Ectodermal cell (in vitro differentiated cells): ENCODE measurements at regions not wholly inside any gene's neighbourhood (a gene's known extent, or its start where the extent isn't known, plus 50 kb on each side); places are given as distances from the start of the nearest gene placed in this dataset.

ENCODE experiments used
- H3K27ac ChIP-seq: 2 replicates; pipeline ENCODE4 v1.7.0; 2013; ENCODE audit warnings: mild to moderate bottlenecking, low read depth, low read length; ENCODE audit not compliant: insufficient read depth, poor library complexity, severe bottlenecking
- H3K27me3 ChIP-seq: 2 replicates; pipeline ENCODE4 v1.7.0; 2013; ENCODE audit warnings: mild to moderate bottlenecking, low read length; ENCODE audit not compliant: insufficient read depth, control insufficient read depth, poor library complexity, severe bottlenecking
- H3K36me3 ChIP-seq: one replicate; pipeline ENCODE4 v1.7.0; 2013; ENCODE audit warnings: low read length; ENCODE audit not compliant: control insufficient read depth, insufficient read depth
- H3K4me1 ChIP-seq: one replicate; pipeline ENCODE4 v1.7.0; 2013; ENCODE audit warnings: low read length; ENCODE audit not compliant: control insufficient read depth, insufficient read depth
- H3K4me3 ChIP-seq: 2 replicates; pipeline ENCODE4 v1.7.0; 2013; ENCODE audit warnings: low read depth, low read length, control low read depth; ENCODE audit not compliant: insufficient read depth
- H3K9me3 ChIP-seq: 2 replicates; pipeline ENCODE4 v1.7.0; 2013; ENCODE audit warnings: mild to moderate bottlenecking, low read length, moderate library complexity; ENCODE audit not compliant: control insufficient read depth
- WGBS, 2 experiments: methylation state at CpG; one replicate each; pipeline ENCODE4 v1.1.7; 2013; ENCODE audit warnings: missing lambda C conversion rate in 2 of 2; 5-methylcytosine and 5-hydroxymethylcytosine counted together

DNA sequence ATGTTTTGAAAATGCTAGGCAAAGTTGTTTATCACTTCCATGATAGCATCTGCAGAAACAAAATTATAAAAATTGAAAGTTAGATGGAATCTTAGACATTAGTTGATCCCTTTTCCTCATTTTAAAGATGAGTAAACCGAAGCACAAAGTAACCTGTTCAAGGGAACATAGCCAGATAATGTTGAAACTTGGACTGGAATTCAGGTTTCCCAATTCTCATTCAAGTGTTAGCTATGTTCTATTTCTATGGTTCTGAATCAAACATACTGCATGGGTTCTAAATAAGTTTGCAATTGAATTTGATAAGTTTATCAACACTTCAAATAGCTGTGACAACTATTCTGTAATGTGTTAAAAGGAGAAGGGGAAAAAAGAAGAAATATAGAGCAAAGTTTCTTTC lies 122.4 kb upstream of the SOX5 start:
- no peaks in the 10 kb centered on the region for H3K27me3 ChIP-seq
- peaks cover 14% of the 10 kb centered on the region for H3K4me1 ChIP-seq
- WGBS, 2 experiments, result 100% methylated on average over 1 of the region's 1 CpG
- H3K36me3 ChIP-seq, result no peaks in the 10 kb centered on the region
- H3K4me3 ChIP-seq, result no peak overlapping the region
- H3K9me3 ChIP-seq, result no peaks in the 10 kb centered on the region
- H3K27ac ChIP-seq, result no peak overlapping the region

DNA sequence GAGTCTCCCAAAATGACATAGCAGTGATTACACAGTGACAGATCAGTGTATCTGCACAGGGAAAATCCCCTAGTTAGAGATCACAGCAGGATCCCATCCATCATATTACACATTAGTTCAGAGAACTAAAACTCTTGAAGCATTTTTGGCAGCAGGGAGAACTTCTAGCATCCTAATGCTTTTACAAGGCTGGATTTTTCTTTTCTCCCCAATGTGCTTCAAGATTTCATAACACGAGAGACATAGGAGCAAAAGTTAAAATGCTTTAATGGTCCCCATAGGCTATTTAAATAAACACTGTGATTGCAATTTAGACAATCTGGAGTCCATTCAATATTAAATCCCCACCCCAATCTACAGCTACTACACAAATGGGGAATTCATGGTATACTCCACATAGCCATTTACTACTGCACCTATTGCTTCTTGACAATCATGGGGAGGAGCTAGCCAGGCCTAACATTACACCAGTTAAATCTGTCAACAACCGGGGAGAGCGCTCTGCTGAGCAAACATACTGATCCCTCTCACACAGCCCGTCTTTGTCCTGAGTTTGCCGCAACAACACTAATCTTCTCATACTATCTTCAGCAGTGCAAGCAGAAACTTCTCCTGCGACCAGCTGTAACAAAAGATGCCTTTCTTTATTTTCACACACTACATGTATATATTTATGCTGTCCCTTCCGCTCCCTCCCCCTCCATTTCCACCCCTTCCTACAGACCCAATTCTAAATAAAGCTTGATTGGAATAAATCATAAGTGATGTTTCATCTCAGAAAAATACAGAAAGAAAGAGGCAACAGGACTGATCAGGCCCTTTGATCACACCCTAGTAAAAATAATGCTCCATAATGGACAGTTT lies 120.3 kb upstream of the SOX5 start:
- Histone ChIP-seq H3K36me3 (no peaks in the 10 kb centered on the region), H3K9me3 (no peaks in the 10 kb centered on the region), H3K4me3 (no peak overlapping the region), H3K27ac (peak overlapping the region; percentile 72), H3K4me1 (peaks cover 14% of the 10 kb centered on the region), H3K27me3 (no peaks in the 10 kb centered on the region)
- 42 to 47% methylated on average over 7 of the region's 7 CpGs for WGBS, 2 experiments

DNA sequence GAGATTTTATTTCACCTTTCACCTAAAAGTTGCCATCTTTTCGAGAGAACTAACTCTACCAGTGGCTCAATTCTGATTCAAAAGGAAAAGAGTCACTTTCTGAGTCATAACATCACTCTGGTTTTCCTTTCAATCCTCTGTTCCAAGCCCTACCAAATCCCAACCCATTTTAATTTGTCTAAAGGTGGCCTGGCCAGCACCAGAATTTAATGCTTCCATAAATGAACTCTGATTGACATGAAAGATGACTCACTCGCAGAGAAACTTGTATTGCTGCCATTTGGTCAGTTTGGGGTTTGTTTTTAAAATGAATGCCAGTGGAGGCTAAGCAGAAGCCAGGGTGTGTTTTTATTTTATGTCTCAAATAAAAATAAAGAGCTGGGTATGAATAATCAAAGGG lies 117.4 kb upstream of the SOX5 start:
- Histone ChIP-seq H3K27me3 (no peaks in the 10 kb centered on the region), H3K4me1 (peaks cover 14% of the 10 kb centered on the region), H3K4me3 (no peak overlapping the region), H3K27ac (no peak overlapping the region), H3K9me3 (no peaks in the 10 kb centered on the region), H3K36me3 (no peaks in the 10 kb centered on the region)
- 93 to 95% methylated on average over 2 of the region's 2 CpGs for WGBS, 2 experiments

DNA sequence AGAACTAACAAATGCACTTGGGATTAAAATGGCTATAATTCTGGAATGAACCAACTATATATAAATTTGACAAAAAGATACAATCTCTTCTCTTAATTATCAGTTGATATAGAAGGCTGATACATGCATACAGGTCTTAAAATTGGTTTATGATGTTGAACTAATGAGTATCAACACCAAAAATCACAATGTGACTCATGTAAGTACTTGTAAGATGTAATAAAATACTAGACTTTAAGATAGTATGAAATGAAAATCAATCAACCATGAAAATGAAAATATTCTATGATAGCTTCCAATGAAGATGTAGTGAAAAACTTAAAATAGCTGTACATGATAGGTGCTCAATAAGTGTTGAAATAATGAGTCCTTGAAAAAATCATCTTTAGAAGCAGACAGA lies 116.6 kb upstream of the SOX5 start:
- Histone ChIP-seq H3K27me3 (no peaks in the 10 kb centered on the region), H3K9me3 (no peaks in the 10 kb centered on the region), H3K27ac (no peak overlapping the region), H3K4me3 (no peak overlapping the region), H3K4me1 (peaks cover 14% of the 10 kb centered on the region), H3K36me3 (no peaks in the 10 kb centered on the region)

DNA sequence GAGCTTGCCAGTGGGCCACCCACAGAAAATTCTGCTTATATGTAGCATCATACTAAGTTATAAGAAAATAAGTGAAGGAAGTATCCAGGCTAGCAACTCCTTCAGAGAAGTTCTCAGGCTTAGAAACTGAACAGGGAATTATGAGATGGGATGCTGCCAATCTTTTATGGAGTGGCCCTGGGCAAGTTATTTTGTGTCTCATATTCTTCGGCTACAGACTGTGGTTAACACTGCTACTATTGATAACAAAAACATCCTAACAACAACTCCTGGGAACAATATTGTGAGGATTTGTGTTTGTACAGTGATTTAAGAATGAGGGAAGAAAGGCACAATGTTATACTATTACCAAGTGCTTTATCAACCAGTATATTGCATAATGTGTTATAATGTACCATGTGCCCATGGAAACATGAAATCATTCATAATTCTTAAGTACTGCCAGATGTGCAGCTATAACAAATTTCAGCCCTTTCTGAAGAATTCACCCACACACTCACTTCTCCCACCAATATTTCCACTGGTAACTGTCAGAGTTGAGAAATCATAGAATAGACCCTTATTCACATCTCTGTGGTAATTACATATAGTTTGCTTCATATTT lies 113.3 kb upstream of the SOX5 start:
- H3K36me3 ChIP-seq, result no peaks in the 10 kb centered on the region

DNA sequence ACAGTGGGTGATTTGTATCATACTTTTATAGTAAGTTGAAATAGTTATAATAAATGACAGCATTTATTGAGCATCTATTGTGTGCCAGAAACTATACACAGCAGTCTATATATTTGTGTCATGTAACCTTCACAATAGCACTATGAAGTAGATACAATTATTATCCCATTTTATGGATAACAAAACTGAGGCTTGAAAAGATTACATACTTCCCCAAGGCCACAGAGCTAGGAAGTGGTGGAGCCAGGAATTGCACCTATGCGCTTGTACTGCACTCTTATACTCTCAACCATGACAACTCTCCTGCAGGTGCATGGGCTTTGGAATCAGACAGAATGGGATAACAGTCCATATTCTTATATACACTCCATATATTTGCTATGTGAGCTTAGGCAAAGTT lies 110.6 kb upstream of the SOX5 start:
- no peaks in the 10 kb centered on the region for H3K4me1 ChIP-seq
- no peak overlapping the region for H3K27ac ChIP-seq
- no peaks in the 10 kb centered on the region for H3K9me3 ChIP-seq
- 93 to 100% methylated on average over 1 of the region's 1 CpG for WGBS, 2 experiments
- H3K27me3 ChIP-seq, result no peaks in the 10 kb centered on the region
- no peaks in the 10 kb centered on the region for H3K36me3 ChIP-seq
- no peak overlapping the region for H3K4me3 ChIP-seq

More for the DNA sequence above, 113.3 kb upstream of the SOX5 start:
- H3K4me1 ChIP-seq, result no peaks in the 10 kb centered on the region
- WGBS, 2 experiments, result 100% methylated on average over 1 of the region's 1 CpG; no CpG with 5 or more reads in 1 of the 2 experiments
- H3K9me3 ChIP-seq, result no peaks in the 10 kb centered on the region
- H3K27me3 ChIP-seq, result no peaks in the 10 kb centered on the region
- no peak overlapping the region for H3K4me3 ChIP-seq
- H3K27ac ChIP-seq, result no peak overlapping the region

DNA sequence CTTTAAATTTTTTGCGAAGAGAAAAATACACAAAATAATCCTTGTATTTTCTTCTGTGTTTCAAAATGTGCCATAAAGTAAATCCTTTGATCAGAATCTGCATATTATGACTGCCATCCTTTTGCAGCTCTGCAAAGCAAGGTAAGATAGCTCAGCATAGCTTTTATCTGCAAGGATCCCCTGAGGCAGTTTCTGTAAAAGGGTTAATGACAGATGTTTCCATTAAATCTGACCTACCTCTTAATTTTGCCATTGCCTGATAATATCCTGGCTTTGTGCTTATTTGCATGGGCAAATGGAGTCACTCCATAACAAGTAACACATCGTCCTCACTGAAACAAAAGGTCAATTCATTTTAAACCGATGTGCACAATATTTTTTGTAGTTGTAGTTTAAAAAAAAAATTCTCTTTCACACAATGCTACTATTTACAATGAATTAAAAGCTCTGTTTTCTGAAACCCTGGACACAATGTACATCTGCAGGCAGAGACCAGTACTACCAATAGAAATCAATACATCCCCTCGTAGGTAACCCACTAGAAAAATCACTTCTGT lies 108.5 kb upstream of the SOX5 start:
- no peak overlapping the region for H3K27ac ChIP-seq
- no peaks in the 10 kb centered on the region for H3K9me3 ChIP-seq
- no peak overlapping the region for H3K4me3 ChIP-seq
- no peaks in the 10 kb centered on the region for H3K27me3 ChIP-seq
- no peaks in the 10 kb centered on the region for H3K36me3 ChIP-seq
- 97% methylated on average over 2 to 4 of the region's 4 CpGs for WGBS, 2 experiments
- no peaks in the 10 kb centered on the region for H3K4me1 ChIP-seq

DNA sequence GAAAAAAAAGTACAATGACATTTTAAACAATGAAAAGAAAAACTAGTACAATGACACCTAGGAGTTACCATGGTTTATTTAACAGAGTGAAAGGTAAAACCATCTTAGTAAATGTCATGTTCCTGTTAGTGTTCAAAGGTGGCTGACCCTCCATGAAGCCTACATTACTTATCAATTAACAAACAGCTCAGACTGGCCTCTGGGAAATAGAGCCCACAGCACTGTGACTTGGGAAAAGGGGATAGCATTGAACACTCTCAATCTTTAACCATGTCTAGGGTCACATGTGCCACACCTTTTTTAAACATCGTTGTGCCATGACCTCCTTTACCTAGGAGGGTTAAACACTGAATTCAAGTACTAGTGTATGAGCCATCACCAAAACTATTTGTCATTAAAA lies 106.3 kb upstream of the SOX5 start:
- 90 to 100% methylated on average over 1 of the region's 1 CpG for WGBS, 2 experiments
- Histone ChIP-seq H3K27me3 (no peaks in the 10 kb centered on the region), H3K9me3 (no peaks in the 10 kb centered on the region)

DNA sequence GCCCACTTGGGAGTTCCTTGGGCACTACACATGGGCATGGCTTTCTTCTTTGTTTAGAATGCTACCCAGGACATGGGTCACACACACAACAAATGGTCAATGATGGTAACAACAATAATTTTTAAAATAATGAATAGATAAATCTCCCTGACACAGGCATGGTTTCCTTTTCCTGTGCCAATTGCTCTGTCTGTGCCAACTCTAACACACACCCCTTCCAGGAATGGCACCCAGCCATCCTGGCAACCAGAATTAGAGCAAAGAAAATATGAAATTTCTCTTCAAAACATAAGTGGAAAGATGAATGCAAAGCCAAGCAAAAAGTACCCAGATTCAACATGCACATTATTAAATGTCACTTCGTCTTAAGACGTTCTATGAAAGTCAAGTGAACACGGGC lies 104.9 kb upstream of the SOX5 start:
- Histone ChIP-seq H3K36me3 (no peaks in the 10 kb centered on the region), H3K27ac (no peak overlapping the region)

More for the DNA sequence above, 106.3 kb upstream of the SOX5 start:
- no peaks in the 10 kb centered on the region for H3K4me1 ChIP-seq
- H3K4me3 ChIP-seq, result no peak overlapping the region
- H3K27ac ChIP-seq, result no peak overlapping the region
- no peaks in the 10 kb centered on the region for H3K36me3 ChIP-seq

DNA sequence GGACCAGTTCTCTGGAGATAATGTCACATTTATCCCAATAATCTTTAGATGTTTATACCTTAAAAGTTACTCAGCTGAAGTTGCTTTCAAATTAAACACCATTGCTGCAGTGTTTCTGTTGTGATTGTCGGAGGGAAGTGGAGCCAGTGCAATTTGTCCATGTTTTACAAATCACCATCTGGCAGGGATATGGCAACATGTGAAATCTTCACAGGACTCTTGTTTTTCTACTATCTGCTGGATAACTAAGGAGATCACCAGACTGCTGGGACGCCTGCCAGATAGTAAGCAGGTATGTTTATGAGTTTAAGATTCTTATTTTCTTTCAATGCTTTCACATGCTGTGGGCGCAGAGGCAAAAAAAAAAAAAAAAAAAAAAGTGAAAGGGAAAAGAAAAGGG lies 100.3 kb upstream of the SOX5 start:
- 90 to 93% methylated on average over 3 of the region's 3 CpGs for WGBS, 2 experiments
- H3K9me3 ChIP-seq, result no peaks in the 10 kb centered on the region
- no peak overlapping the region for H3K27ac ChIP-seq
- no peaks in the 10 kb centered on the region for H3K4me1 ChIP-seq
- H3K36me3 ChIP-seq, result no peaks in the 10 kb centered on the region
- H3K27me3 ChIP-seq, result no peaks in the 10 kb centered on the region
- no peak overlapping the region for H3K4me3 ChIP-seq

More for the DNA sequence above, 104.9 kb upstream of the SOX5 start:
- Histone ChIP-seq H3K4me1 (no peaks in the 10 kb centered on the region), H3K9me3 (no peaks in the 10 kb centered on the region), H3K27me3 (no peaks in the 10 kb centered on the region), H3K4me3 (no peak overlapping the region)
- 96 to 100% methylated on average over 3 of the region's 3 CpGs for WGBS, 2 experiments
